ENCODE measurements at regions not wholly inside any gene's neighbourhood (a gene's known extent, or its start where the extent isn't known, plus 50 kb on each side); places are given as distances from the start of the nearest gene placed in this dataset.

- TF ChIP-seq CTCF (IDR thresholded peaks at IDR 0.05) (no peak), POLR2A (IDR thresholded peaks at IDR 0.05; ENCODE audit: low read depth) (no peak), POLR2AphosphoS5 (IDR thresholded peaks at IDR 0.05) (no peak), EP300 (IDR thresholded peaks at IDR 0.05) (no peak)
Measured at GRCh38 chr5:129322968-129323367, 137.1 kb upstream of the ADAMTS19 start.
